Small intestine (tissue), 7 donors: ENCODE measurements at regions not wholly inside any gene's neighbourhood (a gene's known extent, or its start where the extent isn't known, plus 50 kb on each side); places are given as distances from the start of the nearest gene placed in this dataset.

Experiments used
- DNase-seq, 2 donors: peaks; one replicate each; pipeline versions ENCODE4 v3.0.0 to v3.0.0-alpha.2; 2013
- FAIRE-seq: peaks from 2 replicates; lab custom pipeline; 2012; peaks lifted over from hg19 to GRCh38; lab: Jason Lieb, UNC
- H3K27ac ChIP-seq, 3 donors: one replicate each; pipeline ENCODE4 v1.5.1; 2013; ENCODE audit warnings: low read length in 2 of 3, mild to moderate bottlenecking in 2 of 3, control low read depth in 1 of 3, inconsistent platforms in 1 of 3, low read depth in 1 of 3, moderate library complexity in 1 of 3
- H3K27me3 ChIP-seq, 3 donors: one replicate each; pipeline ENCODE4 v1.6.1; 2013; ENCODE audit warnings: low read length in 3 of 3, inconsistent platforms in 1 of 3; ENCODE audit not compliant: control insufficient read depth in 3 of 3, insufficient read depth in 3 of 3
- H3K36me3 ChIP-seq, 3 donors: one replicate each; pipeline ENCODE4 v1.6.1; 2013; ENCODE audit warnings: low read length in 3 of 3, inconsistent platforms in 1 of 3, low read depth in 1 of 3, mild to moderate bottlenecking in 1 of 3, moderate library complexity in 1 of 3; ENCODE audit not compliant: control insufficient read depth in 3 of 3, insufficient read depth in 2 of 3
- H3K4me1 ChIP-seq, 3 donors: one replicate each; pipeline ENCODE4 v1.6.1; 2013; ENCODE audit warnings: low read length in 2 of 3, inconsistent platforms in 1 of 3, low read depth in 1 of 3, mild to moderate bottlenecking in 1 of 3, moderate library complexity in 1 of 3; ENCODE audit not compliant: control insufficient read depth in 3 of 3, insufficient read depth in 2 of 3
- H3K4me3 ChIP-seq, 3 donors: one replicate each; pipeline ENCODE4 v1.5.1; 2013; ENCODE audit warnings: low read length in 3 of 3, control low read depth in 1 of 3, inconsistent platforms in 1 of 3, low read depth in 1 of 3, mild to moderate bottlenecking in 1 of 3, moderate library complexity in 1 of 3
- H3K9me3 ChIP-seq, 2 donors: one replicate each; pipeline ENCODE4 v1.6.1; 2013; ENCODE audit warnings: low read depth in 1 of 2, low read length in 1 of 2; ENCODE audit not compliant: control insufficient read depth in 2 of 2, insufficient read depth in 1 of 2
- WGBS, 3 donors: extraction: QIAGEN DNeasy Blood & Tissue Kit; methylation state at CpG; one replicate each; pipeline ENCODE4 v1.1.7; 2013; 5-methylcytosine and 5-hydroxymethylcytosine counted together
- donor health status: healthy with polysubstance abuse.
- donor health status: control.
- donor health status: control.
- donor health status: Bipolar disorder and iron deficiency.
- donor health status: healthy.

DNA sequence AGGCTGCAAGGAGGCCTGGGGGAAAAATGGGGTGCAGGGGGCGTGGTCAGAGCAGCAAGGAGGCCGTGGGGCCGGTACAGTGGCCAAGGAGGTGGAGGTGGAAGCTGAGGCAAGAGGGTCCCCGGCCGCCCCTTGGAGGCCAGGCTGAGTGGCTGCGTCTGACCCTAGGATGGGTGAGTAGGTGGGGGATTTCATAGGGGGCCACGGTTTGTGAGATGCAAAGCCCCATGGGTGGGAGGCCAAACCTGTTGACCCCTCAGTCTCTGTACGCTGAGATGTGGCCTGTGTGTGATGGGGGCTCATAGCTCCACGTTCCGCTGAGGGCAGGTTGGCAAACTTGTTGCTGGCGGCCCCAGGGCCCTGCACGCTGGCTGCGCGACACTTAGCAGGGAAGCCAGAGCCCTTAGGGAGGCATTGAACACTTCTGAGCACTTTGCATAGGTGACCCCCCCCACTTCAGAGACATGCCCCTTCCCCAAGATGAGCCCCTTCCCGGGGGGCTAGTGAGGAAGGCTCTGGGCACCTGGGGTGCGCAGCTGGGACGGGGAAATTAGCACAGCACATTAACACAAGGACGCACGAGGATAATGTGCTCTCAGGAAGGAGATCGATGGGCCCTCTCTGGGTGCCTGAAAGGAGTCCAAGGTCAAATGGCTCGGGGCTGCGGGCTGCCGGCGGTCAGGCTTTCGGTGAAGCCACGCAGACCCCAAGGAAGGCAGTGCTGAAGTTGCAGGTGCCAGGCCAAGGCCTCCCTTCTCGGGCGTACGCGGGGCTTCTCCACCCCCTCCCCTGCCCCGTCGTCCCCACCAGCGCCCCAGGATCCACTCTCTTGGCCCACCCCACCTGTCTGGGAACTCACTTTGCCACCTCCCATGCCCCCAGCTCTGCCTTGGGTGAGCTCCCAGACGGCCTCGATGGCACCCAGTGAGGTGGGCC lies 107.4 kb downstream of the HMX1 start:
- Histone ChIP-seq H3K9me3 (no peaks in the 10 kb centered on the region), H3K4me3 (no peak overlapping the region), H3K4me1 (no peaks in the 10 kb centered on the region), H3K36me3 (no peaks in the 10 kb centered on the region), H3K27me3 (peaks cover 0 to 2% (median 0%) of the 10 kb centered on the region in 3 donors), H3K27ac (no peak overlapping the region)
- DNase-seq (no peak), FAIRE-seq (no peak)
- WGBS, 3 donors = 70 to 81% (median 79%) methylated on average over 35 of the region's 35 CpGs

DNA sequence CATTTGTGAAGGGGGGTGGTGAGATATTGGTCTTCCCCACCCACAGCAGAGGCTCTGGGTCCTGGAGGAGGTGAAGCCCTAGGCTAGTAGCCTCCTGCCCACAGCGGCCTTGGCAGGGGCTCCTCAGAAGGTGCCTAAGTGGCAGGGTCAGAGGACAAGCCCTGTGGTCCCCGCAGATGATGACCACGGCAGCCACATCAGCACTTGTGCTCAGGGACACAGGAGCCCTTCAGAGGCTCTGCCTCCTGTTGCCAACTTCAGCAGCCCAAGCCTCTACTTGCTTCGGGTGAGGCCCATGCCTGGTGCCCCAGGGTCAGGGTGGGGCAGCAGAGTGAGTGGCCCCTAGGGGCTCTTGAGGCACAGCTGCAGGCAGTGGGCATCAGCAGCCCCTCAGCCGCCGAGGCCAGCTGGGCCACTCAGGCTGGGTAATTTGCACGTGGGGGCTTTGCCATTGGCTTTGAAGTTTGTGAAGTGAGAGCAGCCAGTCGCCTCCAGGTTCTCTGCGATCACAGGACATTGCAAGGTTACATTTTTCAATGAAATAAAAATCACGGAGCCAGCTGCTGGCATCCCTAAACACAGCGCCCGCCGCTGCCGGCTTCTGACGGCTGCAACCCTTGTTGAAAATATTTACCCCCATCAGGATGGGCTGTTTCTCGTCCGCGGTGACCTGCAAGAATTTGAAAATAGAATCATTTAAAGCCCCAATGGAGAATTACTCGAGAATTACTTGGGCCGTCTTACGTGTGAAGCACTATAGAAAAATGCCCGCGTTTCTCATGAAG lies 108.5 kb downstream of the HMX1 start:
- no peaks in the 10 kb centered on the region for H3K4me1 ChIP-seq
- DNase-seq = no peak
- no peak for FAIRE-seq
- no peaks in the 10 kb centered on the region for H3K36me3 ChIP-seq
- H3K9me3 ChIP-seq = no peaks in the 10 kb centered on the region
- no peak overlapping the region for H3K4me3 ChIP-seq
- peaks cover 0 to 2% (median 0%) of the 10 kb centered on the region in 3 donors for H3K27me3 ChIP-seq
- no peak overlapping the region for H3K27ac ChIP-seq
- WGBS, 3 donors = 82 to 88% (median 84%) methylated on average over 23 of the region's 23 CpGs

DNA sequence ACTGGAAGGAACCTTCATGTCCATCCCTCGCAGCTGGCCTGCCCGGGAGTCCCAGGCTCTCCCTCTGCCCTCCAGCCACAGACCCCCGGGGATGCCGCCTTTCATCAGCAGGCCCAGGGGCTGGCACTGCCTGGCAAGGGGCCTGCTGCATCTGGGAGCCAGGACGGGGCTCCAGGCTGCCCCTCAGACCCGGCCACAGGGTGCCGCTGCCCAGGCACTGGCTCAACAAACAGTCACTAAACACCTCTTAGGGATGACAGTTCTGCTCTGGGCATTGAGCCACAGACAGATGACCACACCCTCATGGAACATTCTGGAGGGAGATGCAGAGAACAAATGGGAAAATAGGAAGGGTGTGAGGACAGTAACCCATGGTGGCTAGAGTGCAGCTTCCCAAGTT lies 109.3 kb downstream of the HMX1 start:
- no peak overlapping the region for H3K27ac ChIP-seq
- no peak for FAIRE-seq
- H3K4me3 ChIP-seq = no peak overlapping the region
- WGBS, 3 donors = 61 to 77% (median 67%) methylated on average over 7 of the region's 7 CpGs
- H3K4me1 ChIP-seq = no peaks in the 10 kb centered on the region
- no peak for DNase-seq
- peaks cover 0 to 2% (median 0%) of the 10 kb centered on the region in 3 donors for H3K27me3 ChIP-seq
- H3K36me3 ChIP-seq = no peaks in the 10 kb centered on the region
- H3K9me3 ChIP-seq = no peaks in the 10 kb centered on the region

DNA sequence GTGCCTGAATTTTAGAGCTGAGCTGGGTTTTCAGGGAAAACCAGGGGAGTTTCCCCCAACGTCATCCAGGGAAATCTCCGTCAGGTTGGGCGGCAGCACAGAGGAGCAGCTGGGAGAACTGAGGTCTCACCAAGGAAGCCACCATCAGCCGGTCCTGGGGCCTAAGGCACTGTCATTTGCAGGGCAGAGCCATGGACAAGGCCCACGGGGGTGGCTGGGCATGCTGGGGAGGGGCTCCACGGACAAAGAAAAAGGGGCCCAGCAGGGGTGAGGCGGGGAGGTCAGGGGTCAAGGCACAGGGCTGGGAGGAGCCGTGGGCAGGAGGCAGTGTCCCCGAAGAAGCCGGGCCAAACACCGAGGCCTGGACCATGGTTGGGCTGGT lies 109.8 kb downstream of the HMX1 start:
- WGBS, 3 donors = 65 to 68% (median 66%) methylated on average over 9 to 11 of the region's 11 CpGs

DNA sequence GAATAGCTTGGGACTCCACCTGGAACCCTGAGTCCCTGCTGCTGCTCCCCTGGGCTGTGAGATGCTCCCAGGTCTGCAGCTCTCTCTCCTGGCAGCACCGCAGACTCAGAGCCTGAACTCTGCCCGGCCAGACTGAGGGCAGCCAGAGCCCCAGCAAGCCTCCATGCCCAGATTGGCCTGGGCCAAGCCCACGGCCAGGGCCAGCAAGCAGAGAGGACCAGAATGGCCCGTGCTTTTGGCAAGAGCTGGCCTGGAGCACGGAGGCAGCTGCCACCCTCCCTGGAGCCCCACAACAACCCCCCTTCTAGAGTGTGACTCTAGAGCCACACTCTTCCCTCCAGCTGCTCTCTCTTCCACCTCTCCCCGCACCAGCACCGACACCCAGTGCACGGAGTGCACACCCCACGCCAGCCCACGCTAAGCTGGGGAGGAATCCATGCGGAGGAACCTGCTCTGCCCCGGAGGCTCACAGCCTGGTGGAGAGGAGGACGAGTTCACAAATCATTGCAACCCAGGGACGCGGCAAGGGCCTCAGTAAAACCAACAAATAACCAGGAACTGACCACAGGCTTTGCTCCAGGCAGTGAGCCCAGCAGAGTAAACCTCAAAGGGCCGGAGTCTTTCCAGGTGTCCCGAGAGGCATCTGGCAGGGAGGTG lies 110.3 kb downstream of the HMX1 start:
- H3K4me3 ChIP-seq = no peak overlapping the region
- peaks cover 0 to 2% (median 0%) of the 10 kb centered on the region in 3 donors for H3K27me3 ChIP-seq
- FAIRE-seq (no peak), DNase-seq (no peak)
- no peaks in the 10 kb centered on the region for H3K9me3 ChIP-seq
- H3K27ac ChIP-seq = no peak overlapping the region
- 48 to 62% (median 60%) methylated on average over 17 of the region's 17 CpGs for WGBS, 3 donors
- no peaks in the 10 kb centered on the region for H3K4me1 ChIP-seq
- H3K36me3 ChIP-seq = no peaks in the 10 kb centered on the region

More for the DNA sequence above, 109.8 kb downstream of the HMX1 start:
- Histone ChIP-seq H3K27ac (no peak overlapping the region), H3K4me1 (no peaks in the 10 kb centered on the region), H3K36me3 (no peaks in the 10 kb centered on the region), H3K27me3 (peaks cover 0 to 2% (median 0%) of the 10 kb centered on the region in 3 donors), H3K4me3 (no peak overlapping the region), H3K9me3 (no peaks in the 10 kb centered on the region)
- no peak for FAIRE-seq
- no peak for DNase-seq

DNA sequence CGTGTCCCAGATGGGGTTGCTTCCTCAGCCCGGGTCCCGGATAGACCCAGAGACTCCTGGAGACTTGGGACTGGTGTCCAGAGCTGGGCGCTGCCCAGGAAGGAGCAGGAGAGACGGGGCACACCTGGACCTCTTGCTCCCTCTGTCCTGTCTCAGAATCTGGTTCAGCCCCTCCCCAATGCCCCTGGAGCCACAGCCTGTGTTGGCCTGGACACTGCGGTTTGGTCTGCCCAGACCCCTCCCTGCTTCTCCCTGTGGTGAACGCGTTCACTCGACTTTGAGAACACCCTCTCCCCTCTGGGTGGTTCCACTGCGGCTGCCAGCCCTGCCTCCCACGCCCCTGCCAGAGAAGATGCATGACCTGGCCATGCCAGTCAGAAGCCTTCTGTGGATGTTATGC lies 111.1 kb downstream of the HMX1 start:
- H3K27me3 ChIP-seq = peaks cover 0 to 2% (median 0%) of the 10 kb centered on the region in 3 donors
- DNase-seq = no peak
- H3K27ac ChIP-seq = no peak overlapping the region
- no peak overlapping the region for H3K4me3 ChIP-seq
- H3K4me1 ChIP-seq = no peaks in the 10 kb centered on the region
- no peak for FAIRE-seq
- WGBS, 3 donors = 73 to 81% (median 75%) methylated on average over 11 of the region's 11 CpGs
- no peaks in the 10 kb centered on the region for H3K9me3 ChIP-seq
- no peaks in the 10 kb centered on the region for H3K36me3 ChIP-seq

DNA sequence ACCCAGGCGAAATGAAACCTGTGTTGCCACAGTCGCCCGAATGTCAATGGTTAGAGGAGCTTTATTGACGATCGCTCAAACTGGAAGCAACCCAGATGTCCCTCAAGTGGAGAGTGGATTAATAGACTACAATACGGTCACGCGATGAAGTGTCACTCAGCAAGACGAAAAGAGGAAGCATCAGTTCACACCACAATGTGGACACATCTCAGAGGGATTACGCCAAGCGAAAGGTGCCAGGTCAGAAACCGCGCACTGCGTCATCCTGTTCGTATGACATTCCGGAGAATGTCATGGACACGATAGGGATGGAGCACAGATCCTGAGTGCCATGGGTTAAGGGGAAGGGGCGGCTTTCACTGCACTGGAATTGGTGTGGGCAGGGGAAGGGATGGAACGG lies 111.7 kb downstream of the HMX1 start:
- Histone ChIP-seq H3K27ac (no peak overlapping the region), H3K36me3 (no peaks in the 10 kb centered on the region), H3K9me3 (no peaks in the 10 kb centered on the region), H3K27me3 (peaks cover 0 to 2% (median 0%) of the 10 kb centered on the region in 3 donors), H3K4me3 (no peak overlapping the region), H3K4me1 (no peaks in the 10 kb centered on the region)
- FAIRE-seq (no peak), DNase-seq (no peak)
- 79 to 83% (median 82%) methylated on average over 19 of the region's 19 CpGs for WGBS, 3 donors

DNA sequence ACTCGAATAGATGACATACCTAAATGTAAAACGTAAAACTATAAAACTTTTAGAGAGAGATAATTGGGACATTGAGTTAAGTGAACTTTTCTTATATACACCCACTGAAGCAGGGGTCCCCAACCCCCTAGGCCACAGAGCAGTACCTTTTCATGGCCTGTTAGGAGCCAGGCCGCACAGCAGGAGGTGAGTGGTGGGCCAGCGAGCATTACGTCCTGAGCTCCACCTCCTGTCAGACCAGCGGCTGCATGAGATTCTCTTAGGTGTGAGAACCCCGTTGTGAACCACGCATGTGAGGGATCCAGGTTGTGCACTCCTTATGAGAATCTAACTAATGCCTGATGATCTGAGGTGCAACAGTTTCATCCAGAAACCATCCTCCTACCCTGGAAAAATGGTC lies 114.8 kb downstream of the HMX1 start:
- DNase-seq (no peak), FAIRE-seq (no peak)
- H3K27ac ChIP-seq = no peak overlapping the region
- peaks cover 0 to 2% (median 0%) of the 10 kb centered on the region in 3 donors for H3K27me3 ChIP-seq
- WGBS, 3 donors = 65 to 87% (median 76%) methylated on average over 8 of the region's 8 CpGs
- no peaks in the 10 kb centered on the region for H3K4me1 ChIP-seq
- H3K4me3 ChIP-seq = no peak overlapping the region
- H3K36me3 ChIP-seq = no peaks in the 10 kb centered on the region
- no peaks in the 10 kb centered on the region for H3K9me3 ChIP-seq
